Activated T-cell treated with anti-CD3 and anti-CD28 coated beads, Interleukin-2, amount 50 U/mL, for 24 hours (primary cell): ENCODE measurements at regions not wholly inside any gene's neighbourhood (a gene's known extent, or its start where the extent isn't known, plus 50 kb on each side); places are given as distances from the start of the nearest gene placed in this dataset.

Experiments
- DNase-seq: peaks from one replicate; pipeline ENCODE4 v3.0.0-alpha.2; 2020
- H3K27ac Mint-ChIP-seq: 2 replicates; pipeline ENCODE4 v1.8.0; 2020; ENCODE audit warnings: mild to moderate bottlenecking, mixed read lengths
- H3K27me3 Mint-ChIP-seq: 2 replicates; pipeline ENCODE4 v1.8.0; 2020; ENCODE audit warnings: mixed read lengths
- H3K36me3 Mint-ChIP-seq: 2 replicates; pipeline ENCODE4 v1.8.0; 2020; ENCODE audit warnings: low read depth, mixed read lengths
- H3K4me1 Mint-ChIP-seq: 2 replicates; pipeline ENCODE4 v1.8.0; 2020; ENCODE audit warnings: low read depth, mixed read lengths
- H3K4me3 Mint-ChIP-seq: 2 replicates; pipeline ENCODE4 v1.8.0; 2020; ENCODE audit warnings: mild to moderate bottlenecking, moderate library complexity, mixed read lengths
- H3K9me3 Mint-ChIP-seq: 2 replicates; pipeline ENCODE4 v1.8.0; 2020; ENCODE audit warnings: mixed read lengths

DNA sequence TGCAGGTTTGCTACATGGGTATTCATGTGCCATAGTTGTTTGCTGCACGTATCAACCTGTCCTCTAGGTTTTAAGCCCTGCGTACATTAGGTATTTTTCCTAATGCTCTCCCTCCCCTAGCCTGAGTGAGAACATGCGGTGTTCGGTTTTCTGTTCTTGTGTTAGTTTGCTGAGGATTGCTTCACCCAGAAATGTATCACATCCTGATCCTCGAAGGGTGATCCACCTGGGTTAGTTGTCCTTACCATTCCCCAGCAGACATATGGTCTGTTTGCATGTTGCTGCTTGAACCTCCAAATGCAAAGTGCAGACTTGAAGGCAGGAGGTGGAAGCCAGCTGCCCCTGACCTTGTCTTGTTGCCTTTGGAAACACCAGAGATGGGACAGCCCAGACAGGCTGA, 161.5 kb upstream of the WDR1 start:
- Mint-ChIP-seq H3K4me1 (peaks cover 2% of the 10 kb centered on the region), H3K4me3 (no peak overlapping the region), H3K36me3 (no peaks in the 10 kb centered on the region), H3K27me3 (peaks cover 8% of the 10 kb centered on the region), H3K27ac (no peak overlapping the region), H3K9me3 (no peaks in the 10 kb centered on the region)
- no peak for DNase-seq

DNA sequence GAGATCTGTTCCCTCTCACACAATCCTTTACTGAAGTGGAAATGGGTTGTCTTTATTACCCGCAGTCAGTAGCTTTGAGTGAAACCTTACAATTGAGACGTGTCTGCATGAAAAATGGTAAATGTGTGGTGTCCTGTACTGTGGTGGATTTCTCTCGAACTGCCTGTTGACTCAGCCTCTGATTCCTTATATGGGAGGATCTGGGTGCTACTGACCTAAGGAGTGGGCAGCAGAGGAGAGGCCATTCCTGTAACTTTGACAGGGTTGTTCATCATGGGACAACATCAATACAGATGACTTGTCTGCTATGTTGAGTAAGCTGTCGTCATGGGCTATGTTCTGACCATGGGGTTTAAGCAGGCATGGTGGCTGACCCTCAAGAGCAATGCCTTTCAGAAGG, 159.6 kb upstream of the WDR1 start:
- Mint-ChIP-seq H3K27me3 (peaks cover 8% of the 10 kb centered on the region), H3K36me3 (no peaks in the 10 kb centered on the region), H3K9me3 (no peaks in the 10 kb centered on the region), H3K4me3 (no peak overlapping the region), H3K4me1 (peaks cover 6% of the 10 kb centered on the region), H3K27ac (no peak overlapping the region)
- DNase-seq: no peak

DNA sequence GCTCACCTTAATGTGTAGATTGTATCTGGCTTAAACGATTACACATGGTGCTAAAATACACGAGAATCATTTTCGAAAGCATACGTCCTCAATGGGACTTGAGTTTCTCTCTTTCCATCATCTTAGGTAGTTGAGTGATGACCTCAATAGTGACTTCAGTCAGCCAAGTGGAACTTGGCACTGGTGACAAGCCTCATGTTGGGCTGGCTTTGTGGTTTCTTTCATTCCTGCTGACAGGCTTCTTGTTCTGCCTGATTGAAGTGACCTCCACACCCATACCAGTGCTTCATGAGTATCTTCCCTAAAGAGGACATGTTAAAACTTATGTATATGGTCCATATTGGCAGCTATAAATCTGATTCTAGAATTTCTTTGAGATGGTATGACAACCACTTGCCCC, 159.1 kb upstream of the WDR1 start:
- H3K4me3 Mint-ChIP-seq: no peak overlapping the region
- H3K36me3 Mint-ChIP-seq: no peaks in the 10 kb centered on the region
- H3K27ac Mint-ChIP-seq: no peak overlapping the region
- no peak for DNase-seq
- H3K27me3 Mint-ChIP-seq: peaks cover 8% of the 10 kb centered on the region
- H3K4me1 Mint-ChIP-seq: peaks cover 6% of the 10 kb centered on the region
- no peaks in the 10 kb centered on the region for H3K9me3 Mint-ChIP-seq

DNA sequence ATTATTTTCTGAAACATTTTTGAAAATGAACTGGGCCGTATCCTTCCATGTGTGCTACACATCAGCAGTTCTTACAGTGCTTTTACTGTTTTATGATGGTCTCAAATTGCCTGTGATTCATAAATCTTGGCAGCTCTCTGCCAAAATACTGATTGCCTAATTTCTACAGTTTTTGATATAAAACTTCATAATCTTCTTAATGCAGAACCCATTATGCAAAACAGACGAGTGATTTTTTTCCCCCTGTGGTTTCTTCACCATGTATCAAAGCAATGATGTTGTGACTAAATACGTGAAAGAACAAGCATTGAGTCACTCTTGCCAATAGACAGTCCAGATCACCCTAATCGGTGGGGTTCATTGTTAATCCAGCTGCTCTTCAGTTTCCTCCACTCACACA, 156.4 kb upstream of the WDR1 start:
- Mint-ChIP-seq H3K9me3 (no peaks in the 10 kb centered on the region), H3K27me3 (peaks cover 5% of the 10 kb centered on the region), H3K4me1 (peaks cover 6% of the 10 kb centered on the region), H3K27ac (no peak overlapping the region), H3K4me3 (no peak overlapping the region), H3K36me3 (no peaks in the 10 kb centered on the region)
- DNase-seq: no peak

DNA sequence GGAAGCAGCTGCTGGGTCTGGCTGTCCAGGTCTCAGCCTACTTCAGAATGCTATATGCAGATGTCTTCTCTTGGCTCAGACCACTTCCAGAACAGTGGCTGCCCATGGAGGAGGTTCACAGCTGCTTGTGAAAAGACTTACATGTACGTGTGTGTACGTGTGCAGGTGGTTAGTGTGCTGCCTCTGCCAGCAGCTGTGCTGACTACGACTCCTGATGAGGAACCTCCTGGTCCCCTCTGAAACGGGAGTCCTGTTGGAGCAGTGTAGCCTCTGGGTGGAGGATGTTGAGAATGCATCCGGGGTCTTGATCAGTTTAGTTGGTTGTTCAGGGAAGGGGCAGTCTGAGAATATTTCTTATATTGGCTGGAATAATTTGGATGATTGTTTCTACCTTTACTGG, 155.9 kb upstream of the WDR1 start:
- Mint-ChIP-seq H3K9me3 (no peaks in the 10 kb centered on the region), H3K4me3 (no peak overlapping the region), H3K4me1 (peaks cover 6% of the 10 kb centered on the region), H3K27me3 (peaks cover 5% of the 10 kb centered on the region), H3K36me3 (no peaks in the 10 kb centered on the region), H3K27ac (no peak overlapping the region)
- DNase-seq: no peak

DNA sequence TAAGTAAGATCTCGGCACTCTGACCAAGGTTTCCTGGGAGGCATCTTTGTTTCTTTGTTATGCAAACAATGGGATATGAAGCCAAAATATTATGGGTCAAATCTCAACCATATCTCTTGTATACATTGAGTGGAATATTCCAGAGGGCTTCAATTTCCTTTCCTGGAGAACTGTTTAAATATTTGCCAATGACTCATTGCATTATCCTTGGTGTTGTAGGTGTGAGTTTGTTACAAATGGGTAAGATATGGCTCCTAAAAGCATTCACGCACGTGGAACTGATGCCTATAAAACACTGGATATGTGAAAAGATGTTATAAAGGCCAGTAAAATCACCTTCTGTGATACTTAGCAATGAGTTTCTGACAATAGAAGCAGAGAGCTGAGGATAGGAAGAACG, 150.5 kb upstream of the WDR1 start:
- Mint-ChIP-seq H3K36me3 (no peaks in the 10 kb centered on the region), H3K4me3 (no peak overlapping the region), H3K9me3 (no peaks in the 10 kb centered on the region), H3K27ac (no peak overlapping the region), H3K4me1 (no peaks in the 10 kb centered on the region), H3K27me3 (no peaks in the 10 kb centered on the region)
- DNase-seq: no peak

DNA sequence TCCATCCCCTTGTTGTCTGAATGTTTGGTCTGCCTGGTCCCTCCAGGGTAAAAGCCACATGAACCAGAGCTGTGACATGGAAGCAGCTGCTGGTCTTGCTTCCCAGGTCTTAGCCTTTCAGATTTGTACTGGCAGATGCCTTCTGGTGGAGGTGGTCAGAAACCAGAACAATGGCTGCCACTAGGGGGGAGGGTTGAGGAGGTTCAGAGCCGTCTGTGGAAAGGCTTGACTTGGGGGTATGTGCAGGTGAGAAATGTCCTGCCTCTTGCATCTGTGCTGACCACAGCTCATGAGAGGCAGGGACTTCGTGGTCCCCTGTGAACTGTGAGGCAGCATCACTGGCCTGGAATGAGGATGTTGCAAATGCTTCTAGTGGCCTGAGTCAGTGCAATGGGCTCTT, 144.2 kb upstream of the WDR1 start:
- no peaks in the 10 kb centered on the region for H3K36me3 Mint-ChIP-seq
- no peaks in the 10 kb centered on the region for H3K4me1 Mint-ChIP-seq
- no peaks in the 10 kb centered on the region for H3K9me3 Mint-ChIP-seq
- no peak overlapping the region for H3K4me3 Mint-ChIP-seq
- H3K27ac Mint-ChIP-seq: no peak overlapping the region
- DNase-seq: no peak
- peaks cover 9% of the 10 kb centered on the region for H3K27me3 Mint-ChIP-seq

DNA sequence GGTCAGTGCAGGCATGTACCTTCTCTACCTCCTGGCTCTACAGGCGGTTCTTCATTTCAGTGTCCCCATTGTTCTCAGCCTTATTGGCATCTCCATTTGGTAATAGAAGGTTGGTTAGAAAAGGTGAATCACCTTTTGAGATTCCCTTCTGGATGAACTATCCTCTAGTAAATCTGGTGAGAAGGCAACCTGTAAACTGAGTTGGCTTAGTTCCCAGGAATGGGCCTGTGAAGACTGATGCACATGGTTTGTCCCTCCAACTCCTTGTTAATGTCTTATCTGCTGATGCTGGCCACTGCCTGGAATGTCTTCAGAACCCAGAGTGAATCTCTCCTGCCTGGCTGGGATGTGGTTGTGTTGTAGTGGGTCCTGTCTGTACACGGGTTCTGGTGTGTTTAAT, 143.4 kb upstream of the WDR1 start:
- H3K4me3 Mint-ChIP-seq: no peak overlapping the region
- no peaks in the 10 kb centered on the region for H3K4me1 Mint-ChIP-seq
- H3K9me3 Mint-ChIP-seq: no peaks in the 10 kb centered on the region
- no peak overlapping the region for H3K27ac Mint-ChIP-seq
- DNase-seq: no peak
- peaks cover 13% of the 10 kb centered on the region for H3K27me3 Mint-ChIP-seq
- H3K36me3 Mint-ChIP-seq: no peaks in the 10 kb centered on the region

DNA sequence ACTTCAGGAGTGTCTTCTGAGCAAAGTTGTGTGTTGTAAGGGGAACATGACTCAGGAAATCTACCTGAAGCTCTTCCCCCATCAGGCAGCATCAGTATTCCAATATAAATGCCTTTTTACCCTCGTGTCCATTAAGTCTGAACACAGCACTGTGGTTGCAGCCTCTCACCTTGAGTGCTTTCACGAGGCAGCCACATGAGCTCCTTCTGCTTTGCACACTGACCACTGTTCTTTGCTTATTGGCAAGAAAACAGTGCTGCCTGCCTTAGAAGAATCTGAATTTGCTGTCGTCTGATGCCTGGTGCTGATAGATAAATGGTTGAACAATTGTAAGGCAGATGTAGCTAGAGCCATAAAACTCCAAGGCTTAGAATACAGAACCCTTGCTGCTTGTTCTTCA, 139.6 kb upstream of the WDR1 start:
- Mint-ChIP-seq H3K27ac (no peak overlapping the region), H3K36me3 (no peaks in the 10 kb centered on the region), H3K27me3 (peaks cover 13% of the 10 kb centered on the region), H3K9me3 (no peaks in the 10 kb centered on the region), H3K4me3 (no peak overlapping the region), H3K4me1 (no peaks in the 10 kb centered on the region)
- no peak for DNase-seq

DNA sequence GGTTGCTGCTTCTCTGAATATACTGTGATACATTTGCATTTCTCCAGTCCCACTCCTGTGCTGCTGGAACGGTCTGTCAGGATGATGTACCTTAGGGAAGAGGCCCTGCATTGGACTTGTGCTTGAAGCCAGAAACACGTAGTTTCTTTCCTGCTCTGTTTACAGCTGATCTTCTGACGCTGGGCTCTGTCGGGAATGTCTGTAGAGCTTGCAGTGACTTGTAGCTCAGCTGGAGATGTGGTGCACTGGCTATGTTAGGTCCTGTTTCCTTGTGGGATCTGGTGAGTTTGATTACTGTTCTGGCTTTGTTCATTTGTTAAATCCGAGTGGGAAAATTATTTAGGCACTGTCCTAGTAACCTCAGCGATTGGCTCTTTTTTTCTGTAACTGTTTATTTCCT, 137.2 kb upstream of the WDR1 start:
- Mint-ChIP-seq H3K4me3 (no peak overlapping the region), H3K4me1 (no peaks in the 10 kb centered on the region), H3K36me3 (no peaks in the 10 kb centered on the region), H3K27ac (no peak overlapping the region), H3K9me3 (no peaks in the 10 kb centered on the region), H3K27me3 (peaks cover 13% of the 10 kb centered on the region)
- no peak for DNase-seq

DNA sequence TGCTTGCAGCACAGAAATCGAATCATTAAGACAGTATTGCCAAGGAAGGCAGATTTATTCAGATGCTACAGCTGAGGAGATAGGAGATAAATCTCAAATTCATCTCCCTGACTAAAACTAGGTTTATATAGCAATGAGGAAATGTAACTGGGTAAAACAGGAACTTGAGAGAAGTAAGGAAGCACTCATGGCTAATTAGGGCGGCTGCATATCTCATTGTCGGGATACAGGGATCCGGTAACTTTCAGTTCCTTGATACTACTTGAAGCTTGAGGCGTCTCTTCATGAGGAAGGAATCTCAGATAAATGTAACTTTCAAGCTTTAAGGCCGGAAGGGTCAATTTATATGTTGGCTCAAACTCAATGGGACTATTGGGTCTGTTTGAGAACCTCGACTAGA, 129.2 kb upstream of the WDR1 start:
- no peak overlapping the region for H3K4me3 Mint-ChIP-seq
- H3K9me3 Mint-ChIP-seq: no peaks in the 10 kb centered on the region

DNA sequence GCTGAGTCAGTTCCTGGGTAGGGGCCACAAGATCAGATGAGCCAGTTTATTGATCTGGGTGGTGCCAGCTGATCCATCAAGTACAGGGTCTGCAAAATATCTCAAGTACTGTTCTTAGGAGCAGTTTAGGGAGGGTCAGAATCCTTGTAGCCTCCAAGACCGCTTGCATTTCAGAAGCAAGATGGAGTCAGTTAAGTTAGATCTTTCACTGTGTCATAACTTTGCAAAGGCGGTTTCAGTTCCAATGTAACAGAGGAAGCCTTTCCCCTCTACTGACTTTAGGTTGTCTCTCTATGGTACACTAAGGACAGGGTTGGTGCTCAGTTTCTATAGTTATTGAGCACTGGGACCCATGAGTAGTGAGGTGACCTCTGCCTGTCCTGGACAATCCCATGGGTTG, 127.3 kb upstream of the WDR1 start:
- H3K4me1 Mint-ChIP-seq: no peaks in the 10 kb centered on the region

More for the DNA sequence above, 129.2 kb upstream of the WDR1 start:
- Mint-ChIP-seq H3K36me3 (no peaks in the 10 kb centered on the region), H3K4me1 (no peaks in the 10 kb centered on the region), H3K27ac (no peak overlapping the region), H3K27me3 (peaks cover 25% of the 10 kb centered on the region)
- DNase-seq: no peak

DNA sequence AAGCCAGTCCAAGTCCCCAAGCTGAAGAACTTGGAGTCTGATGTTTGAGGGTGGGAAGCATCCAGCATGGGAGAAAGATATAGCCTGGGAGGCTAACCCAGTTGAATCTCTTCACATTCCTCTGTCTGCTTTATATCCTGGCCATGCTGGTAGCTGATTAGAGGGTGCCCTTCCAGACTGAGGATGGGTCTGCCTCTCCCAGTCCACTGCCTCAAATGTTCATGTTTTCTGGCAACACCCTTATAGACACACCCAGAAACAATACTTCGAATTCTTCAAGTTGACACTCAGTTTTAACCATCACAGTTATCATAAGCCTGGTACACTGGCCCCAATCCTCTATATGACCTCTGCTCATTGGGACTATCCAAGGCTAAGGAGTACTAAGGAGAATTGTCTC, 124.1 kb upstream of the WDR1 start:
- DNase-seq: no peak
- H3K4me1 Mint-ChIP-seq: no peaks in the 10 kb centered on the region
- H3K27ac Mint-ChIP-seq: no peak overlapping the region
- H3K4me3 Mint-ChIP-seq: no peak overlapping the region
- no peaks in the 10 kb centered on the region for H3K9me3 Mint-ChIP-seq
- peaks cover 7% of the 10 kb centered on the region for H3K27me3 Mint-ChIP-seq
- H3K36me3 Mint-ChIP-seq: no peaks in the 10 kb centered on the region

More for the DNA sequence above, 127.3 kb upstream of the WDR1 start:
- Mint-ChIP-seq H3K4me3 (no peak overlapping the region), H3K9me3 (no peaks in the 10 kb centered on the region), H3K36me3 (no peaks in the 10 kb centered on the region), H3K27ac (no peak overlapping the region), H3K27me3 (peaks cover 21% of the 10 kb centered on the region)
- DNase-seq: no peak

DNA sequence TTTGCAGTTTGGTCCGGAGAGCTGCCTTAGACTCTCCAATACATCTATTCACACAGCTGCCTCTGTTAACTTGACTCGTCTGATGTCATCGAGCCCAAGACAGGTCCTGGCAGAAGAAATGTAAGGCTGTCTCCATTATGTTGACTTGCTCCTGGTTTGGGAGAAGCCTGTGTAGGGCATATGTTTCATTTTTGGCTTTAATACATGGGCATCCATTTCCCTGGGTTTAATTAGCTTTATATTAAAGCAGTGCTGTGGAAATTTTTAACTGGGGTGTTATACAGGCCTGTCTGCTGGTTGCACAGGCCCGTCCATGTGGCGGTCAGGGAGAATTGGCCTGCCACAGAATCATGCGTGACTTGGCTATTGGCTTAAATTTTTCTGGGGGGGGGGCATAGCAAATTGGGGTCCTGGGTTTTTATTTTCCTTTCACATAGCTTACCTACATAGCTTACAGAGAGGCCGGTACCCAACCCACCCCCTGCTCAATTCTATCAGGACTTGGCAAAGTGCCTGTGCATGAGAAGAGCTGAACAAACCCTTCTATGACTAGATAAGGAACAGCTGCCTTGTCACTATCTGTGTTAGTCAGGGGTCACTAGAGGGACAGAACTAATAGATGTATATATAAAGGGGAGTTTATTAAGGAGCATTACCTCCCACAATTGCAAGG, 123.5 kb upstream of the WDR1 start:
- Mint-ChIP-seq H3K27ac (no peak overlapping the region), H3K27me3 (peaks cover 7% of the 10 kb centered on the region), H3K4me1 (no peaks in the 10 kb centered on the region), H3K9me3 (no peaks in the 10 kb centered on the region), H3K36me3 (no peaks in the 10 kb centered on the region), H3K4me3 (no peak overlapping the region)
- DNase-seq: no peak

DNA sequence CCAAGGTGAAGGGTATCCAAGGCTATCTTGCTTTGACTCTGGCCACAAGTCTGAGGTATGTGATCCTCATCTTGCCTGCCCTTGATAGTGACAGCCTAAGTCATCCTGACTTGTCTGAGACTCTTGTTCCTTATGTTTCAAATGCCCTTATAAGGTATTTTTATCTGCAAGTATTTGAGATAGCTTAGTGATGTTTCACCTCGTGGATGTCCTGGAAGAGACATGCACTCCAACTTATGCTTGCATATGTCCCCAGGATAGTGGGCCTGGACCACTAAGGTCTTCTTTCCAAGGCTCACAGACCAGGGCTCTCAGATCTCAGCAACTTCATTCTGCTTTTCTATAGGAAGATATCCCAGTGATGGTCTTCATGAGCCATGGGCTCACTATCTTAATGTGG, 120.5 kb upstream of the WDR1 start:
- Mint-ChIP-seq H3K4me1 (no peaks in the 10 kb centered on the region), H3K4me3 (no peak overlapping the region), H3K36me3 (no peaks in the 10 kb centered on the region), H3K9me3 (no peaks in the 10 kb centered on the region), H3K27ac (no peak overlapping the region), H3K27me3 (peaks cover 8% of the 10 kb centered on the region)
- no peak for DNase-seq

DNA sequence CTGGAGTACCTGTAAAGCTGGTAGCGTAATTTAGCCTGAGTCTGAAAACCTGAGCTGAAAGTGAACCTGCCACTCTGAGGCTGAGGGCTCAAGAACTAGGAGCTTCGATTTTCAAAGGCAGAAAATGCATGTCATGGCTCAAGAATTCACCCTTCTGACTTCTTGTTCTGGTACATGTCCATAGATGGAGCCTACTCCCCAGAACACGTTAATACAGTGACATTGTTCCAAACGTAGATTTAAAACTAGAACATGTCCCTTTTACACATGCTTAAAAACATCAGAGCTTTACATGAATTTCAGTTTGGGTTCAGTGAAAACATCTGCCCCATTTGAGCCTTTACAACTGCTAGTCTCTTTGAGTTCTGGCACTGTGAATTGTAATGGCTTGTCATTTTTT, 115.5 kb upstream of the WDR1 start:
- H3K36me3 Mint-ChIP-seq: no peaks in the 10 kb centered on the region
- DNase-seq: no peak
- H3K4me1 Mint-ChIP-seq: no peaks in the 10 kb centered on the region
- no peak overlapping the region for H3K4me3 Mint-ChIP-seq
- H3K9me3 Mint-ChIP-seq: no peaks in the 10 kb centered on the region
- peaks cover 3% of the 10 kb centered on the region for H3K27me3 Mint-ChIP-seq
- H3K27ac Mint-ChIP-seq: no peak overlapping the region
